IMR-90 (cell line): ENCODE measurements at regions not wholly inside any gene's neighbourhood (a gene's known extent, or its start where the extent isn't known, plus 50 kb on each side); places are given as distances from the start of the nearest gene placed in this dataset.

Experiments used
- ATAC-seq: fragments of 200-7000 bp; cut with Tn5 transposase; 2 replicates; pipeline ENCODE4 v1.9.1; 2020; ENCODE audit warnings: low read depth, mild to moderate bottlenecking, moderate library complexity
- BruUV-seq: library from RNA; stranded (reverse); fragments of 400-500 nt; replicated peaks from 2 replicates; lab custom pipeline; 2021; lab: Mats Ljungman, UMichigan
- CTCF ChIA-PET: fragments of 300-600 bp; formaldehyde crosslinking; extraction: SDS; loops from one replicate; lab custom pipeline; 2021; ENCODE audit warnings: antibody characterized with exemption; lab: Yijun Ruan, JAX
- POLR2A ChIA-PET: fragments of 300-600 bp; sonication (Branson Sonifier 250); formaldehyde crosslinking; loops from one replicate; lab custom pipeline; 2022; ENCODE audit warnings: antibody characterized with exemption; ENCODE audit not compliant: unreplicated experiment; lab: Charles Lee
- DNase-seq: peaks from one replicate; pipeline ENCODE4 v3.0.0; 2013
- H2AFZ ChIP-seq: replicated peaks from 2 replicates; pipeline ENCODE3; 2013; ENCODE audit warnings: low read length, mild to moderate bottlenecking; ENCODE audit not compliant: poor library complexity
- H2AK5ac ChIP-seq: 2 replicates; pipeline ENCODE4 v1.6.1; 2013; ENCODE audit warnings: low read depth, low read length, inconsistent platforms
- H2AK9ac ChIP-seq: replicated peaks from 2 replicates; pipeline ENCODE3; 2013; ENCODE audit warnings: mild to moderate bottlenecking, low read depth, low read length, moderate library complexity; ENCODE audit not compliant: poor library complexity
- H2BK120ac ChIP-seq: 2 replicates; pipeline ENCODE4 v1.6.1; 2013; ENCODE audit warnings: low read depth, low read length, inconsistent platforms
- H2BK15ac ChIP-seq: 3 replicates; pipeline ENCODE4 v1.6.1; 2013; ENCODE audit warnings: low read depth, low read length, inconsistent platforms
- H2BK20ac ChIP-seq: 2 replicates; pipeline ENCODE4 v1.6.1; 2013; ENCODE audit warnings: low read depth, mild to moderate bottlenecking, inconsistent platforms, low read length, moderate library complexity
- H2BK5ac ChIP-seq: 2 replicates; pipeline ENCODE4 v1.6.1; 2013; ENCODE audit warnings: mild to moderate bottlenecking, low read depth, low read length, inconsistent platforms; ENCODE audit not compliant: poor library complexity, severe bottlenecking
- H3K14ac ChIP-seq: replicated peaks from 2 replicates; pipeline ENCODE4 v1.6.1; 2013; ENCODE audit warnings: low read depth, low read length, inconsistent platforms
- H3K18ac ChIP-seq: 2 replicates; pipeline ENCODE4 v1.6.1; 2013; ENCODE audit warnings: low read depth, low read length, control low read depth
- H3K23ac ChIP-seq: 2 replicates; pipeline ENCODE4 v1.6.1; 2013; ENCODE audit warnings: low read depth, low read length, inconsistent platforms
- H3K27ac ChIP-seq: 2 replicates; pipeline ENCODE4 v1.5.1; 2013; ENCODE audit warnings: mild to moderate bottlenecking, control low read depth, low read length; ENCODE audit not compliant: insufficient read depth
- H3K27me3 ChIP-seq: 2 replicates; pipeline ENCODE4 v1.6.1; 2013; ENCODE audit warnings: low read length; ENCODE audit not compliant: control insufficient read depth, insufficient read depth
- H3K36me3 ChIP-seq: 2 replicates; pipeline ENCODE4 v1.6.1; 2013; ENCODE audit warnings: low read length, mixed read lengths; ENCODE audit not compliant: control insufficient read depth, insufficient read depth
- H3K4ac ChIP-seq: 2 replicates; pipeline ENCODE4 v1.6.1; 2013; ENCODE audit warnings: low read depth, low read length, inconsistent platforms
- H3K4me1 ChIP-seq: 2 replicates; pipeline ENCODE4 v1.6.1; 2013; ENCODE audit warnings: low read length, mixed read lengths; ENCODE audit not compliant: control insufficient read depth, insufficient read depth
- H3K4me2 ChIP-seq: 2 replicates; pipeline ENCODE4 v1.6.1; 2013; ENCODE audit warnings: low read depth, mild to moderate bottlenecking, control low read depth, low read length, moderate library complexity
- H3K4me3 ChIP-seq: 2 replicates; pipeline ENCODE4 v1.5.1; 2013; ENCODE audit warnings: low read depth, mild to moderate bottlenecking, control low read depth, low read length, moderate library complexity; ENCODE audit not compliant: insufficient read depth
- H3K56ac ChIP-seq: 2 replicates; pipeline ENCODE4 v1.6.1; 2013; ENCODE audit warnings: low read length, inconsistent platforms; ENCODE audit not compliant: insufficient read depth; ENCODE audit errors: extremely low read depth
- H3K79me1 ChIP-seq, 2 experiments: 2 replicates each; pipeline ENCODE4 v1.6.1; 2013; ENCODE audit warnings: low read length in 2 of 2, inconsistent platforms in 1 of 2, low read depth in 1 of 2
- H3K9ac ChIP-seq: 2 replicates; pipeline ENCODE4 v1.6.1; 2013; ENCODE audit warnings: low read depth, low read length, control low read depth
- H3K9me1 ChIP-seq: 2 replicates; pipeline ENCODE4 v1.6.1; 2013; ENCODE audit warnings: low read length, inconsistent platforms; ENCODE audit not compliant: insufficient read depth
- H3K9me3 ChIP-seq: 2 replicates; pipeline ENCODE4 v1.6.1; 2013; ENCODE audit warnings: low read length; ENCODE audit not compliant: control insufficient read depth, insufficient read depth
- H4K20me1 ChIP-seq: 2 replicates; pipeline ENCODE4 v1.6.1; 2013; ENCODE audit warnings: low read length, inconsistent platforms; ENCODE audit not compliant: insufficient read depth
- H4K5ac ChIP-seq: 2 replicates; pipeline ENCODE4 v1.6.1; 2013; ENCODE audit warnings: mild to moderate bottlenecking, low read depth, low read length, control low read depth
- H4K8ac ChIP-seq, 2 experiments: 2 replicates each; pipeline ENCODE4 v1.6.1; 2013; ENCODE audit warnings: low read depth in 2 of 2, low read length in 2 of 2, control low read depth in 1 of 2, inconsistent platforms in 1 of 2
- H4K91ac ChIP-seq: 2 replicates; pipeline ENCODE4 v1.6.1; 2013; ENCODE audit warnings: low read depth, low read length, inconsistent platforms; ENCODE audit not compliant: insufficient read depth
- CEBPB ChIP-seq: IDR thresholded peaks from 2 replicates; pipeline ENCODE4 v1.6.1; 2012; ENCODE audit warnings: low read depth, low read length, improper control_type of control experiment
- CHD1 ChIP-seq: IDR thresholded peaks from 2 replicates; pipeline ENCODE4 v1.6.1; 2012; ENCODE audit warnings: low read depth, low read length, improper control_type of control experiment
- MXI1 ChIP-seq: IDR thresholded peaks from 2 replicates; pipeline ENCODE4 v1.6.1; 2012; ENCODE audit warnings: low read depth, mild to moderate bottlenecking, low read length, moderate library complexity, borderline replicate concordance
- POLR2A ChIP-seq: IDR thresholded peaks from 2 replicates; pipeline ENCODE4 v1.6.1; 2012; ENCODE audit warnings: mild to moderate bottlenecking, low read depth, low read length
- RAD21 ChIP-seq: IDR thresholded peaks from 2 replicates; pipeline ENCODE4 v1.6.1; 2012; ENCODE audit warnings: low read length, improper control_type of control experiment
- RCOR1 ChIP-seq: IDR thresholded peaks from 2 replicates; pipeline ENCODE4 v1.6.1; 2012; ENCODE audit warnings: mild to moderate bottlenecking, low read length, improper control_type of control experiment; ENCODE audit not compliant: insufficient replicate concordance
- RFX5 ChIP-seq: IDR thresholded peaks from 2 replicates; pipeline ENCODE4 v1.8.0; 2012; ENCODE audit warnings: low read depth, mild to moderate bottlenecking, low read length, moderate library complexity
- SMC3 ChIP-seq: fragments of 150-350 bp; IDR thresholded peaks from 2 replicates; pipeline ENCODE4 v1.6.1; 2016; ENCODE audit warnings: low read depth, mild to moderate bottlenecking, antibody characterized with exemption, low read length, moderate library complexity
- WGBS, 2 experiments: methylation state at CpG; one replicate each; pipeline versions ENCODE4 v1.1.5 to v1.1.7; 2013; ENCODE audit warnings: missing lambda C conversion rate in 2 of 2; ENCODE audit not compliant: insufficient read length in 1 of 2; ENCODE audit errors: extremely low coverage in 2 of 2; 5-methylcytosine and 5-hydroxymethylcytosine counted together
- dilution Hi-C: fragments of 300-500 bp; cut with HindIII; formaldehyde crosslinking; loops from one replicate; pipeline ENCODE4 v1.14.3; 2018; ENCODE audit warnings: low sequenced_read_pairs; ENCODE audit not compliant: unreplicated experiment
- in situ Hi-C: fragments of 300-500 bp; cut with MboI; formaldehyde crosslinking; loops from 3 replicates; pipeline ENCODE4 v1.14.3; 2019; ENCODE audit warnings: low sequenced_read_pairs, inconsistent platforms, mixed read lengths
- intact Hi-C: fragments of 100-400 bp; cut with micrococcal nuclease; formaldehyde crosslinking; loops from 2 replicates; pipeline ENCODE4 v1.10.0; 2022

DNA sequence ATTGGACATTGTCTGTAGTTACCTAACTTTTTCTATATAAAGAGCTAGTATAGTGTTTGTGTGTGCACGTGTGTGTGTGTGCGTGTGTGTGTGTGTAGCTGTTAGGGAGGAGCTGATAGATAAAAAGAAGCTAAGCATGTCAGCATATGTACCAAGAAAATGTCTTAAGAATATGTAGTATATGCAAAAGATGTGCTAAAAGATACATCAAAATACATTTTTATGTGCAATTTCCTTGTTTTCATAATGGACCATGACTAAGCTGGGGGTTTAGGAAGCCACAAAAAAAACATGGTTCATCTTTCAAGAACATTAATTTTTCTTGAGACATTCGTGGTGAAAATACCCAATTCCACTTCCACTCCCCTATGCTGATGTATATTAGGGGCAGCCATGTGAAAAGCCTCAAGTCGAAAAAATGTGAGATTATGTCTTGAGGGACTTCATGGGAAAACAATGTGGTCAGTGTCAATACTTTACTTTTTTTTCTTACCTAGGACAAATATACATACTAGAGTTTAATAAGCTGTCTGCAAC lies 1599.7 kb downstream of the ARAP2 start:
- Histone ChIP-seq H3K27me3 (no peaks in the 10 kb centered on the region), H3K27ac (no peak overlapping the region), H3K9me1 (no peaks in the 10 kb centered on the region), H4K91ac (no peak overlapping the region), H3K9me3 (peaks cover 5% of the 10 kb centered on the region; the same call in 1 of the 2 replicates), H2BK20ac (no peak overlapping the region), H2AK5ac (no peak overlapping the region), H2BK15ac (no peak overlapping the region), H3K4ac (no peak overlapping the region), H4K20me1 (no peaks in the 10 kb centered on the region), H4K8ac (no peak overlapping the region), H3K9ac (no peak overlapping the region), H2BK120ac (no peak overlapping the region), H3K36me3 (no peaks in the 10 kb centered on the region), H2AFZ (no peak overlapping the region), H3K4me2 (no peak overlapping the region), H3K23ac (no peak overlapping the region), H2BK5ac (no peak overlapping the region), H3K56ac (no peak overlapping the region), H3K4me3 (no peak overlapping the region), H3K4me1 (no peaks in the 10 kb centered on the region), H2AK9ac (no peak overlapping the region), H3K14ac (no peak overlapping the region), H3K79me1 (no peaks in the 10 kb centered on the region), H4K5ac (no peak overlapping the region), H3K18ac (no peak overlapping the region)
- ATAC-seq (no peak), DNase-seq (no peak)
- WGBS, 2 experiments = no CpG with 5 or more reads among the region's 4 CpGs
- intact Hi-C loops (no loop called here), dilution Hi-C loops (no loop called here), in situ Hi-C loops (no loop called here)
- ChIA-PET CTCF (no interaction called here), POLR2A (interaction anchor here (0.5 kb wide), 1 partner anchor 153 kb away, joined by 4 read pairs; no protein-coding TSS in a partner anchor)
- TF ChIP-seq CEBPB (no peak), RFX5 (no peak), MXI1 (no peak), RAD21 (no peak), POLR2A (no peak), RCOR1 (no peak), CHD1 (no peak), SMC3 (no peak)
- no TSS peak for BruUV-seq
